ENCODE measurements at regions not wholly inside any gene's neighbourhood (a gene's known extent, or its start where the extent isn't known, plus 50 kb on each side); places are given as distances from the start of the nearest gene placed in this dataset.

- TF ChIP-seq CTCF (conservative IDR thresholded peaks at IDR 0.05; ENCODE audit: low read depth, low read length), result no peak
- no peak overlapping the region for H3K4me3 ChIP-seq (ENCODE audit: low read depth, low read length)
- DNase-seq (ENCODE audit: low read depth), result peak; percentile 92
These were observed 64.2 kb upstream of the ERRFI1 start for GRCh38 chr1:8090241-8090702.

- no peak overlapping the region for H3K4me3 ChIP-seq (ENCODE audit: low read depth, low read length)
- no peak for DNase-seq (ENCODE audit: low read depth)
- TF ChIP-seq CTCF (conservative IDR thresholded peaks at IDR 0.05; ENCODE audit: low read depth, low read length), result no peak
These were observed 63.6 kb upstream of the ERRFI1 start for GRCh38 chr1:8089535-8090228.

- no peak overlapping the region for H3K4me3 ChIP-seq (ENCODE audit: low read depth, low read length)
- no peak for DNase-seq (ENCODE audit: low read depth)
- TF ChIP-seq CTCF (conservative IDR thresholded peaks at IDR 0.05; ENCODE audit: low read depth, low read length), result no peak
These were observed 59.9 kb upstream of the ERRFI1 start for GRCh38 chr1:8086055-8086454.

- H3K4me3 ChIP-seq (ENCODE audit: low read depth, low read length), result no peak overlapping the region
These were observed 58.8 kb upstream of the ERRFI1 start for GRCh38 chr1:8084913-8085312.

GRCh38 chr1:8083739-8084484 is 57.8 kb upstream of the ERRFI1 start:
- DNase-seq (ENCODE audit: low read depth), result peak; percentile 84

More at GRCh38 chr1:8084913-8085312, 58.8 kb upstream of the ERRFI1 start:
- TF ChIP-seq CTCF (conservative IDR thresholded peaks at IDR 0.05; ENCODE audit: low read depth, low read length), result no peak
- DNase-seq (ENCODE audit: low read depth), result no peak

GRCh38 chr1:8082945-8083344 is 56.8 kb upstream of the ERRFI1 start:
- DNase-seq (ENCODE audit: low read depth), result peak; percentile 82
- no peak overlapping the region for H3K4me3 ChIP-seq (ENCODE audit: low read depth, low read length)
- no peak for TF ChIP-seq CTCF (conservative IDR thresholded peaks at IDR 0.05; ENCODE audit: low read depth, low read length)

More at GRCh38 chr1:8083739-8084484, 57.8 kb upstream of the ERRFI1 start:
- no peak overlapping the region for H3K4me3 ChIP-seq (ENCODE audit: low read depth, low read length)
- no peak for TF ChIP-seq CTCF (conservative IDR thresholded peaks at IDR 0.05; ENCODE audit: low read depth, low read length)
